MM.1S (cell line): ENCODE measurements at regions not wholly inside any gene's neighbourhood (a gene's known extent, or its start where the extent isn't known, plus 50 kb on each side); places are given as distances from the start of the nearest gene placed in this dataset.

Source experiments
- EZH2 ChIP-seq: fragments of 300-600 bp; sonication (generic); optimal IDR thresholded peaks from 2 replicates; pipeline ENCODE3; 2017; ENCODE audit warnings: low read depth, mild to moderate bottlenecking, antibody characterized with exemption, low read length, mixed read lengths
- EZH2phosphoT487 ChIP-seq: fragments of 300-600 bp; sonication (generic); IDR thresholded peaks from 2 replicates; pipeline ENCODE4 v1.6.1; 2018; ENCODE audit warnings: antibody characterized with exemption, low read length
- TF ChIP-seq, protein P1 (sequence below): fragments of 300-600 bp; sonication (generic); IDR thresholded peaks from 2 replicates; pipeline ENCODE4 v1.5.1; 2016; ENCODE audit warnings: antibody characterized with exemption, low read length, mixed read lengths

DNA sequence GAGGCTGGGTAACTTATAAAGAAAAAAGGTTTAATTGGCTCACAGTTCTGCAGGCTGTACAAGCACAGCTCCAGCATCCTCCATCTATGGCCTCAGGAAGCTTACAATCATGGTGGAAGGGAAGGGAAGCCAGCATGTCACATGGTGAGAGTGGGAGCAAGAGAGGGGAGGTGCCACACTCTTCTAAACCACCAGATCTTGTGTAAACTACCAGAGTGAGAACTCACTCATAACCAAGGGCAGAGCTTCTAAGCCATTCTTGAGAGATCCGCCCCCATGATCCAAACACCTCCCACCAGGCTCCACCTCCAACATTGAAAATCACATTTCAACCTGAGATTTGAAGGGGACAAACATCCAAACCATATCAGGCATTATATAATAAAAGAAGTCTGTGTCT lies 121.6 kb upstream of the CDC42EP3 start:
- TF ChIP-seq, protein P1, sequence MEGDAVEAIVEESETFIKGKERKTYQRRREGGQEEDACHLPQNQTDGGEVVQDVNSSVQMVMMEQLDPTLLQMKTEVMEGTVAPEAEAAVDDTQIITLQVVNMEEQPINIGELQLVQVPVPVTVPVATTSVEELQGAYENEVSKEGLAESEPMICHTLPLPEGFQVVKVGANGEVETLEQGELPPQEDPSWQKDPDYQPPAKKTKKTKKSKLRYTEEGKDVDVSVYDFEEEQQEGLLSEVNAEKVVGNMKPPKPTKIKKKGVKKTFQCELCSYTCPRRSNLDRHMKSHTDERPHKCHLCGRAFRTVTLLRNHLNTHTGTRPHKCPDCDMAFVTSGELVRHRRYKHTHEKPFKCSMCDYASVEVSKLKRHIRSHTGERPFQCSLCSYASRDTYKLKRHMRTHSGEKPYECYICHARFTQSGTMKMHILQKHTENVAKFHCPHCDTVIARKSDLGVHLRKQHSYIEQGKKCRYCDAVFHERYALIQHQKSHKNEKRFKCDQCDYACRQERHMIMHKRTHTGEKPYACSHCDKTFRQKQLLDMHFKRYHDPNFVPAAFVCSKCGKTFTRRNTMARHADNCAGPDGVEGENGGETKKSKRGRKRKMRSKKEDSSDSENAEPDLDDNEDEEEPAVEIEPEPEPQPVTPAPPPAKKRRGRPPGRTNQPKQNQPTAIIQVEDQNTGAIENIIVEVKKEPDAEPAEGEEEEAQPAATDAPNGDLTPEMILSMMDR = no peak
- TF ChIP-seq EZH2 = no peak
- TF ChIP-seq EZH2phosphoT487 = no peak
